ENCODE measurements at regions not wholly inside any gene's neighbourhood (a gene's known extent, or its start where the extent isn't known, plus 50 kb on each side); places are given as distances from the start of the nearest gene placed in this dataset.
"Not testable (repeated sequence)": the region's sequence is repeated elsewhere in the genome, so short reads cannot be mapped to it uniquely, and the experiment has no call there.

DNA sequence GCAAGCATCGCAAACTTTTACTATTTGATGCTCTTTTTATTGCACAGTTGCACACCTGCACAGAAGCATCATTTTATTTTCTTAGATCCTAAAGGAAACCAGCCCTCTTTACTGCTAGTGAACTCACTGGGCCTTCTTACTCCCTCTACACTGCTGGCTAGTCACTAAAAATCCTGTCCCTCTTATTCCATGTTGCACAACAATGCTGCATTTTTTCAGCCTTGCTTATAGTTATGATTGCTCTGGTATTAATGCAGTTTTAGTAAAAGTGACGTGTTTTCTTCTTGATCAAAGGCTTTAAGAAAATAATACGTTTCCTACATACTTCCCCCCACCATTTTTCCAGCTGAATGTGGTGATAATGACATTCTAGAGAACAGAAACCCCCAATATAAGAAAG is 132.9 kb upstream of the FAM3C start:
- no peak for DNase-seq (ENCODE audit: low read depth)

DNA sequence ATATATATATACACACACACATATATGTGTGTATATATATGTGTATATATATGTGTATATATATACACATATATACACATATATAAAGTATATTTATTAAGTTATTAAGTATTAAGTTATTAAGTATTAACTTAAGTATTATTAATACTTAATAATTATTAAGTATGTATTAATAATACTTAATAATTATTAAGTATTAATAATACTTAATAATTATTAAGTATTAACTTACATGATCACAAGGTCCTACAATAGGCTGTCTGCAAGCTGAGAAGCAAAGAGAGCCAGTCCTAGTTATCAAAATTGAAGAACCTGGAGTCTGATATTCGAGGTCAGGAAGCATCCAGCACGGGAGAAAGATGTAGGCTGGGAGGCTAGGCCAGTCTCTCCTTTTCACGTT is 130.1 kb upstream of the FAM3C start:
- DNase-seq (ENCODE audit: low read depth), result not testable (repeated sequence)

GRCh38 chr7:121525155-121525819 is 129.2 kb upstream of the FAM3C start:
- no peak for DNase-seq (ENCODE audit: low read depth)

DNA sequence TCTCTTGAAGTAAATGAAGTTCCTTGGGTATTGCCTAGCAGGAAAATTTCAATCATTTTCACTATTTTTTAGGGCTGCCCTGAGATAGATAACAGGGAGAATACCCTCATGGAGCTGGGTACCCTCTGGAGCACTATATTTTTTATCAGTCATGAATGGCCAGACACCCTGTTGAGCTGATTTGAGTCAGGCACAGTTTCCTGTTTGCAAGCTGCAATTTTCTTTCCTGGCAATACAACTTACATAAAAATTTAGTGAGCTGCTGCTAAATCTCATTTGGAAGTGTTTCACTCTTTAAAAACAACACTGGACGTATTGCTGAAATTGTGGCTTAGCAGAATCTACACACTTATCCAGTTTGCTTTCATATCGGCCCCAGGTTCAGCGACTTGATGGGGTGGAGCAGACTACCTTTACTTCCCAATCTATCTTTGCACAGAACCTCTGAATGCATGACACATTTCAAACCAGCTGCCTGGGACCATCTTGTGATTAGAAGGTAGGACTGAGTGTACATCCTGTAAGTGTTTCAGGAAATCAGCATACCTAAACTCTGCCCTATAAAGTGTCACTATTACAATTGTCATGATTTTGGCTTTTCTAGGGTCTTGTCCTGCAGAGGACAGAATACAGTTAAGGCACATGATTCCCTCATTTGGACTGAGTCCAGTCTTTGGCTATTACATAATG is 125.7 kb upstream of the FAM3C start:
- DNase-seq (ENCODE audit: low read depth), result peak; percentile 23

GRCh38 chr7:121520911-121521310 is 124.8 kb upstream of the FAM3C start:
- no peak for DNase-seq (ENCODE audit: low read depth)

DNA sequence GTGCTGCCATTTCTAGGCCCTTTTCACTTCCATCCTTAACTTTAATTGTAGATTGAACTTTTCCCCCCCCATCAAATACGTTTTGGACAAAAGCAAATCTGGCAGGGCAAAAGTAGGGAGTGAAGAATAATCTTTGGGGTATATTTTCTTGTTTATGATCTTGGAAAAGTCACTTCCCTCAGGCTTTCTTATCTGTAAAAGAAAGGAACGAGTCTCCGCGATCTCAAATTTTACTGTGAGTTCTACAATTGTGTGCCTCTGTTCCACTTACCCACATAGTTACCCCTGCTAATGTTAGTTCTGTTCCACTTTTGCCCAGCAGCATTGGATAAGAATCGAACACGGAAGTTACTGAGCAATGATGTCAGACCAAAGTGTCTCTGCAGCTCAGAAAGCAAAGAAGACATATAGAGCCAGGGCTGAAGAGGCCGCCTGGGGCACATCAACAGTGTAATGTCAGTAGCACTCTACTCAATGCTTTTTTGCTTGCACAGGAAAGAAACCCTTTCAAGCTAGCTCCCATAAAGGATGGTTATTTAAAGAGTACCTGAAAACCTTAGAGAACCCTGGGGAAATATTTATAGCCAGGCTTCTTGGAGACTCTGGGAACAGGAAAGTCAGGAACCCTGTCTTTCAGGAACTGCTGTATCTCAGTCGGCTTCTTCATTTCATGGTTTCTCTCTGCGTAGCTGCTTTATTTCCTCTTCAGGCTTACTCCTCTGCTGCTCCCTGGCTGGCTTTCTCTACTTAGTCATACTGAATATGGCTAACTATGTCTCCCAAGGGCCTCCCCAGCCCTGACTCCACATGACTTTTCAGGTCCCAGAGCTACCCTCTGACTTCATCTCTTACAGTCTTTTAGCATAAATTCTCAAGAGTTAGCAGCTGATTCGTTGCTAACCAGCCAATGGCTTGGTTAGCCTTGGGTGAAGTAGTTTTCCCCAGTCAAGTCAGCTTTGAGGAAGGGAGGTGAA is 123.7 kb upstream of the FAM3C start:
- DNase-seq (ENCODE audit: low read depth), result no peak

- no peak for DNase-seq (ENCODE audit: low read depth)
Observed at GRCh38 chr7:121517591-121517990, 121.5 kb upstream of the FAM3C start.

DNA sequence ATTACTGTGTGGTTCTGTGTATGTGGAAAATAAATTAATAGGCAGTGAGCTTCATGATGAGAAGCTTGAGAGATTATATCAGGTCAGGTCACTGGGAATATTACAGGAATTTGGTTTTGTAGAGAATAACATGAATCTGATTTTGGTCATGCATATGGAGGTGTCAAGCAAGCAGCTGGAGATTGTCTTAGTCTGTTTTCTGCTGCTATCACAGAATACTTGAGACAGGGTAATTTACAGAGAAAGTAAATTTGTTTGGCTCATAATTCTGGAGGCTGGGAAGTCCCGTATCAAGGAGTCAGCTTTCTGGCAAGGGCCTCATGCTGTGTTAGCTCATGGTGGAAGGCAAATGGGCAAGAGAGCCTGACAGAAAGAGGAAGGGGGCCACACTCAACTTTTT is 120.7 kb upstream of the FAM3C start:
- no peak for DNase-seq (ENCODE audit: low read depth)

DNA sequence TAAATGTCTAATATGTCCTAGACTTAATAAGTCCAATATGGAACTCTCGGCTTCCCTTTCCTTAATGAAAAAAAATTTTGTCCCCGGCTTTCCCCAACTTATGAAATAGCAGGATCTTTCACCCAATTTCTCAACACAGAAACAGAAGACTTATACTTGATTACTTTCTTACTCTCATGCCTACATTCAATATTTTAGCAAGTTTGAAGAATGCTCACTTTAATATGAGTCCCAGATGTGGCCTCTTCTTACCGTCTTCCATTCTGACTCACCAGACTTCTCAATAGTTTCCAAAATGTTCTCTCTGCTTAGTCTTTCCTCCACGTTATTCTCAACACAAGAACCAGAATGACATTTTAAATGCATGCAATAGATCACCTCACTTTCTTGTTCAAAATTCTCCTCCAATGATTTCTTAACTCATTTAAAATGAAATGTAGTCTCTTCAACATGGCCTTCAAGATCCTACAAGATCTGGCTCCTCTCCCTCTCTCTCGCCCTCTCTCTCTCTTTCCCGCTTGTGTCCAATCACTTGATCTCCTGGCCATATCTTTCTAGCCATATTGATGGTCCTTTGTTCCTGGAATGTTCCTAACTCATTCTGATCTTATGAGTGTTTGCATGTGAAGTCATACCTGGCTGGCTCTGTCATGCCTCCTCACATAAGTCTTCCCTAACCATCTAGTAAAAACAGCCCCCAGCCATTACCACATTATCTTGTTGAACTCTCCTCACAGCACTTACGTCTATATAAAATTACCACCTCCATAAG is 119.7 kb upstream of the FAM3C start:
- no peak for DNase-seq (ENCODE audit: low read depth)

DNA sequence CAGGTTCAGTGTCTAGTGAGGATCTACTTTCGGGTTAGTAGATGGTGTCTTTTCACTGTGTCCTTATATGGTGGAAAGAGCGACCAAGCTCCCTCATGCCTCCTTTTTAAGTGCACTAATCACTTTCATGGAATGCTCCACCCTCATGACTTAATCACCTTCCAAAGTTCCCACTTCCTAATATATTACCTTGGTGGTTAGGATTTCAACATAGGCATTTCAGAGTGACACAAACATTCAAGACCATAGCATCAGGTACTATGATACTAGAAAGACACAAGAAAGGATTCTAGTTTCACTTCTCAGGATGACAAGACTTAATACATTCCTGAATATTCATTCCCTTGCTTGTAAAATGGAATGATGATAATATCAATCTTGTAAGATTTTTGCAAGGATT is 119.1 kb upstream of the FAM3C start:
- peak; percentile 32 for DNase-seq (ENCODE audit: low read depth)

DNA sequence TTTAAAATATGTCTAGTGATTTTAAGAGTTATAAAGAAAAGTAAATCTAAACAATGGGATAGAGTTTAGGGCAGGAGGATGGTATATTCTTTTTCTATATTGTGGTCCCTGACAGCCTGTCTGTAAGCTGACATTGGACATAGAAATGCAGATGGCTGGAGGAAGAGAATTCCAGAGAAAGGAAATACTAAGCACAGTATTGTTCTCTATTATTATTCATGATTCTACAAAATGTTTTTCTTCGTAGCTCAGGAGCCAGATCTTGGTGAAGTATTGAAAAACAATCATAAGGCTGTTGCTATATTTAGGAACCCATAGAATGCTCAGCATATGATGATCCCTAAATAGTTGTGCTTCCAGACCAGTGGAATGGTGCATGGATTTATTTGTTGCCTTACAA is 117.0 kb upstream of the FAM3C start:
- DNase-seq (ENCODE audit: low read depth), result no peak

GRCh38 chr7:121510858-121511482 is 114.9 kb upstream of the FAM3C start:
- DNase-seq (ENCODE audit: low read depth), result peak; percentile 36

GRCh38 chr7:121510302-121510701 is 114.2 kb upstream of the FAM3C start:
- DNase-seq (ENCODE audit: low read depth), result peak; percentile 15

DNA sequence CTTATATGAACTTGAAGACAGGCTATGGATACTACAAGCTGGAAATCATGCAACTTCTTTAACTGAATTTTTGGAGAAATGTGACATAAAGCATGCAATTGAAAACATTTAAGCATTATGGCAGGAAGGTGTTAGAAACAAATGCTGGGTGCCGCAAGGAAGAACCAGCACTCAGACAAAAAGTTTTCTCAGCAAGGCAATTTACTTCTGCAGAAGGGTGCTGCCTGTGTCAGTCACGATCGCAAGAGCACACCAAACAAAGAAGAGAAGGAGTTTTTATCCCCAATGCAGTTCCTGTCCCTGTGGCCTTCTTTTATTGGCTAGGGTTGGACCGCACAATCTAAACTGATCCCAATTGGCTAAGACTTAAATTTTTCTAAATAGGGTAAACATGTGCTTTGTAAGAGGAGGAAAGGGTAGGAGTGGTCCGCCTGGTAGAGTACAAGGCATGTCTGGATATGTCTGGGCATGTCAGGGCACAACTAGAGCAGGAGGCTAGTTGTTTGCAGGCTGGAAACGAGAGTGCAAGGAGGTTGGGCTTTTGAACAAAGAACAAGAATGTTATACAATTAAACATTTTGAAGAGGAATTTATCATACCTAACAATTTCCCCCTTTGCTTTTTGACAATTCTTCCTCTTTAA is 109.6 kb upstream of the FAM3C start:
- peak; percentile 20 for DNase-seq (ENCODE audit: low read depth)

- DNase-seq (ENCODE audit: low read depth), result peak; percentile 80
Observed at GRCh38 chr7:121505021-121505420, 108.9 kb upstream of the FAM3C start.

DNA sequence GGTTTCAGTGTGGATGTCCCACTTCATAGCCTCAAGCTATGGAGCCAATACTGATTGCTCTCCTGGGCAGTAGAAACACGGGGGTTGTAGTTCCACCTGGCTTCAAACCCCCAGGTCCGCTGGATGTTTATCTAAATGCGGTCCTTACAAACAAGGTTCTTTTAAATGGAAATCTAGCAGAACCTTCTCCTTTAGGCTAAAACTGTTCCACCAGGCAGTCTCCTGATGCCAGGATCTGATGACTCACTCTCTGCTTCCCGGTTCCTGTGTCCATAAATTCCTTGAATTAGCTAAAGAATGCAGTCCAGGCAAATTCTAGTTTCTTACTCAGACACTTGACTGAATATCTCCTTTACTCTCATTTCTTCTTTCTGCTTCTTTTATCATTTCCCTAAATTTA is 108.4 kb upstream of the FAM3C start:
- DNase-seq (ENCODE audit: low read depth), result peak; percentile 80

- DNase-seq (ENCODE audit: low read depth), result no peak
Observed at GRCh38 chr7:121503730-121504129, 107.6 kb upstream of the FAM3C start.

DNA sequence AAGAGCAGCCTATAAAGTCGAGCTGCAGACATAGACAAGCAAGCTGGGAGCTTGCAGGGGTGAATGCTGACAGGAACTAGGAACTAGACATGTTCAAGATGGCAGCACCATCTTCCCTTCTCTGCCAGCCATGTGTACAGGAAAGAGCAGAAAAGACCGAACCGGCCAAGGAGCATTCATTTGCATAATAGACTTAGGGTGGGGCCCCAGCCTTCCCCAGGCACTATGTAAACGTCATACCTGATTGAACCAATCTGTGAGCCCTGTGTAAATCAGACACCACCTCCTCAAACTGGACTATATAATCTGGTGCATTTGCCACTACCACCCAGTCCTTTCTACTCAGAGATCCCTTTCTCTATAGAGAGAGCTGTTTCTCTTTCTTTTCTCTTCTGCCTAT is 106.9 kb upstream of the FAM3C start:
- no peak for DNase-seq (ENCODE audit: low read depth)

DNA sequence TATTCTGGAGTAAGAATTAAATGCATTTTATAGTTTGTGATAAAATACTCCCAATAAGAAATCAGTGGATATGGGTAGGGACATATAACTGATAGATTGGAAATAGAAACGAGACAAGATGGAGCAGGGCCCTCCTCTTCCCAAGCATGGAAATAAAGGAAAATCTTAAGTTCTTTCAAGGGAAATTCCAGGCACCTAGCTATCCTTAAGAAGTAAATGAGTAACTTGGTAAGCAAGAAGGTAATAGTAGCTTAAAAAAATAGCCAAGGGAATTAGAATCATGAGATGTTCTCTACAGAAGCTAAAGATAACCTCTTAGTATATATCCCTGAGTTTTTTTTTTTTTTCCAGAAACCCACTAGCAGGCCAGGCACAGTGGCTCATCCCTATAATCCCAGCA is 105.5 kb upstream of the FAM3C start:
- no peak for DNase-seq (ENCODE audit: low read depth)

- no peak for DNase-seq (ENCODE audit: low read depth)
Observed at GRCh38 chr7:121500360-121501058, 104.4 kb upstream of the FAM3C start.
